ENCODE measurements at regions not wholly inside any gene's neighbourhood (a gene's known extent, or its start where the extent isn't known, plus 50 kb on each side); places are given as distances from the start of the nearest gene placed in this dataset.
"Not testable (repeated sequence)": the region's sequence is repeated elsewhere in the genome, so short reads cannot be mapped to it uniquely, and the experiment has no call there.

DNA sequence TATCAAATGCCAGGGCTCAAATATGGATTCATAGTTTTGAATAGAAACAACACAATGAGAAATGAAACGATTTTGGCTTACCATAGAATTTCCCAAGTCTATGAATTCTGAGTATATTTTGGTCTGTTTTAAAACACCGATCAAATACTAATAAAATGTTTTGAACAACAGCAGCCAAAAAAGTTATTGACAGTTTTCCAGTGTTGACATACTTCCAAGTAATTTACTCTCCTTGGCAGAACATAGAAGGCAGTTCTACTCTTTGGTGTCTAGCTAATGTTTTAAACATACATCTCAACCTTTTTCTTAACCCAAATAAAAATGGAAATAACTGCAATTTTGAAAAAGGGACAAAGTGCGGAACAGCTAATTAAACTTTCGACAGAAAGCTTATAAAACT lies 1419.8 kb downstream of the ADGRL3 start:
- DNase-seq: no peak

DNA sequence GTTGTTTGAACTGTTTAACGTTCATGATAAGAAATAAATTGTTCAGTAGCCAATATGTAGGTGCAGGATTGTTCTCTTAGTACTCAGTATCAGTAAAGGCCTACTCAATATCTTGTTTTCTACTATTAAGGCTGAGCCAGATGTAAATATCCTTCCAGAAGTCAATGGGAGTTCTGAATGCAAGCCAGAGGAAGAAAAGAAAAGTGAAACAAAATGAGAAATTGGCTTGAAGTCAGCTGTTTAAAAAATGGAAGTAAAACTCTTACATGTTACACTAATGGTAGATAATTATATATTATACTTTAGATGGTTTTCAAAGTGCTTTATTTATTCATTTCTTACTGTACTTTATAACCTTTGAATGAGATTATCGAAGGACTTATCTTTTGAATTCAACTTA lies 1417.9 kb downstream of the ADGRL3 start:
- no peak for DNase-seq

DNA sequence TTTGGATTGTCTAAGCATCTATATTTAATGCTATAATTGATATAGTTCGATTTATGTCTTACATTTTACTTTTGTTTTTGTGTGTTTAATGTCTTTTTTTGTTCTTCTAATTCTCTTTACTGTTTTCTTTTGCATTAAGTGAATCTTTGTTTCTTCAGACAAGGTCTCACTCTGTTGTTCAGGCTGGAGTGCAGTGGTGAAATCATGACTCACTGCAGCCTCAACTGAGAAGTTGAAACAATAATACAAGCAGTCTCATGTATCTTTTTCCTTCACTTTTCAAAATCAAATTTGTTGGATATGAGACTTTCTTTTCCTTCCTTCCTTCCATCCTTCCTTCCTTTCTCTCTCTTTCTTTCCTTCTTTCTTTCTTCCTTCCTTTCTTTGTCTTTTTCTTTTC lies 1401.6 kb downstream of the ADGRL3 start:
- no peak for DNase-seq

DNA sequence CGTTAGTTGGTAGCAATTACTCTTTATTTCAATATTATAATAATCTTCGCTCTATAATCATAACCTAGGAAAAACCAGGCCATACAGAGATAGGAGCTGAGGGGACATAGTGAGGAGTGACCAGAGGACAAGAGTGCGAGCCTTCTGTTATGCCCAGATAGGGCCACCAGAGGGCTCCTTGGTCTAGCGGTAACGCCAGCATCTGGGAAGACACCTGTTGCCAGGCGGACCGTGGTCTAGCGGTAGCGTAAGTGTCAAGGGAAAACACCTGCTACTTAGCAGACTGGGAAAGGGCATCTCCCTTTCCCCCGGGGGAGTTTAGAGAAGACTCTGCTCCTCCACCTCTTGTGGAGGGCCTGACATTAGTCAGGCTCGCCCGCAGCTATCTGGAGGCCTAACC lies 1395.1 kb downstream of the ADGRL3 start:
- not testable (repeated sequence) for DNase-seq

DNA sequence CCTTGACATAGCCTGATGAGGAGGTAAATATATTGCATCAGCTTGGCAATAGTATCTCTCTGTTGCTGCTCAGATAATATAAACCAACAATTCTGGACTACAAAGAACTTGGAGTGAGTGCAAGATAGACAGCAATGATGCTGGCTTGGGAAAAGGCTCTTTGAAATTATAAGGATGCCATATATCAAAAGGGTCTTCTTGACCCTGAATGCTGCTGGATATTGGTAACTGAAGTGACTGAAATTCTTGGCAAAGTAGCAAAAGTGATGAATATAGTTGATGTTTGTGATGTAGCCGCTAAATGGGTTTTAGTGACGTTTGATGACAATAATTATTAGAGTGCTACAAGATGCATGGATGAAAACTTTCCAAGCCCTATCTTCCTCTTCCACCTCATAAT lies 1391.6 kb downstream of the ADGRL3 start:
- DNase-seq: no peak

DNA sequence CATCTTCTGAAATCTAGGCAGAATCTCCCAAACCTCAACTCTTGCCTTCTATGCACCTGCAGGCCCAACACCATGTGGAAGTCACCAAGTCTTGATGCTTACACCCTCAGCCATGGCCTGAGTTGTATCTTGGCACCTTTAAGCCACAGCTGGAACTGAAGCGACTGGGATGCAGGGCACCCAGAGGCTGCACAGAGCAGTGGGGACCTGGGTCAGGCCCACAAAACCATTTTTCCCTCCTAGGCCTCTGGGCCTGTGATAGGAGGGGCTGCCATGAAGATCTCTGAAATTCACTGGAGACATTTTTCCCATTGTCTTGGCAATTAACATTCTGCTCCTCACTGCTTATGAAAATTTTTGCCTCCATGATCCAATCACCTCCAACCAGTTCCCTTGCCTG lies 1388.5 kb downstream of the ADGRL3 start:
- no peak for DNase-seq

DNA sequence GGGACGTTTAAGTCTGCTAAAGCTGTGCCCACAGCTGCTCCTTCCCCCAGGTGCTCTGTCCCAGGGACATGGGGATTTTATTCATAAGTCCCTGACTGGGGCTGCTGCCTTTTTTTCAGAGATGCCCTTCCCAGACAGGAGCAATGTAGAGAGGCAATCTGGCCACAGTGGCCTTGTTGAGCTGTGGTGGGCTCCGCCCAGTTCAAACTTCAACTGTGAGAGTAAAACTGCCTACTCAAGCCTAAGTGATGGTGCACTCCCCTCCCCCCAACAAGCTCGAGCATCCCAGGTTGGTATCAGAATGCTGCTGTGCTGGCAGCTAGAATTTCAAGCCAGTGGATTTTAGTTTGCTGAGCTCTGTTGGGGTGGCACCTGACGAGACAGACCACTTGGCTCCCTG lies 1371.4 kb downstream of the ADGRL3 start:
- DNase-seq: no peak

DNA sequence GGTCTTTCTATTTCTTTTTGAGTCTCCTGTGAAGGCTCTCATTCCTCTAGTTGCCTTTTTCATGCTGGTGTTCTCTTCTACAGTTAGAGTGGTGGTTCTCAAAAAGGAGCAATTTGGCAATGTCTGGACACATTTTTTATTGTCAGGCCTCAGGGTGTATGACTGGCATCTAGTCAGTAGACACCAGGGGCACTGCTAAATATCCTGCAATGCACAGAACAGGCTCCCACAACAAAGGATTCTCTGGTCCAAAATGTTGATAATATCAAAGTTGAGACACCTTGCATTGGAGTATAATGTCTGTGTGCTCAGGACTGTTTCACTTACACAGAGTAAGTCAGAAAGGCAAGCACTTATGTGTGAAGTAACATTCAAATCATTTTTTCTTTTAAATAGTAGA lies 1360.7 kb downstream of the ADGRL3 start:
- DNase-seq: no peak

DNA sequence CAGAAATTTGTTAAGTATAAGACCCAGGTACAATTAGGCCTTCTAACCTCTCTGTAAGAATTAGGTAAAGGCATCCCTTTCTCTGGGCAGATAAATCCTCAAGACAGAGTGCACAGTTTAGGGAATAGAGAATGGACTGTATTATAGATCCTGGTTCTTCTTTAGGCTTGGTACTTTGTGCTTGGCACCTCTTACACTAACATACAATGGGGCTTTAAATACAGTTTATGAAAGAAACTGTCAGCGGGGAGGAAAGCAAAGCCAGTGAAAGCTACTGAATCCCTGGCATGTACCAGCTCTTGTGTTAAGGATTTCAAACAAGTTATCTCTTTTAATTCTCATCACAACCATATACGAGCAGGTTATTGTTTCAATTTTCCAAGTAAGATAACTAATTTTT lies 1350.0 kb downstream of the ADGRL3 start:
- no peak for DNase-seq

DNA sequence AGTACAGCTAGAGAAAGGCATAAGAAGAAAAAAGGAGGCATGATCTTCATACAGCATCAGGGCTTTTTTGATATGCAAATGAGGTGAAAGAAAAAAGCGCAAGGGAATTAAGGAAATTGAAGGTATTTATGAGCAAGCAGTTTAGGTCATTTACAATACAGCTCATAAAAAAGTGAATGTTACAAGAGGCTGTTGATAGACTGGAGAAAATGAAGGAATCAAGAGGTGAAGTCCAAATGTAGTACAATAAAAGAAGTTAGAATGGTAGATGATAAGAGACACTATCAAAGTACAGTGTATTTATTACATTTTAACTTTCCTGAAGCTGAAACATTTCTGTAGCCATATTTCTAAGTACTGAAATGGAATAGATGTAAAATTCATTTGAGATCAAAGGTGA lies 1349.5 kb downstream of the ADGRL3 start:
- no peak for DNase-seq

DNA sequence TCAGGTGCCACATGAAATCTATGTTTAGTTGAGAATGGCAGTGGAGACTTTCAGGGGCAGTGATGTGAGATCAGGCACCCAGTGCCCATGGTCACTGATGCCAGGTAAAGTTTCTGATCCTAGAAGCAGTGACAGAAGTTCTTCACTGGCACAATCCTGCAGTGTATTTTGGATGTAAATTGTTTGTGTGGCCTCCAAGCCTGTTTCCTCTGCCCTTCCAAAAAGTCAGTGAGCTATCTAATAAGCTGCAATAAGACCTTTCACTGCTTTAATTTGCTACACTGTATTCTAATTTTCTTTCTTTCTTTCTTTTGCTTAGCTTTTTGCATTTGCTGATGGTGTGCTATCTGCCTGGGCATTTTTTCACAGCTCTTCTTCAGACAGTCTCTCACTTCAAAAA lies 1348.6 kb downstream of the ADGRL3 start:
- no peak for DNase-seq

DNA sequence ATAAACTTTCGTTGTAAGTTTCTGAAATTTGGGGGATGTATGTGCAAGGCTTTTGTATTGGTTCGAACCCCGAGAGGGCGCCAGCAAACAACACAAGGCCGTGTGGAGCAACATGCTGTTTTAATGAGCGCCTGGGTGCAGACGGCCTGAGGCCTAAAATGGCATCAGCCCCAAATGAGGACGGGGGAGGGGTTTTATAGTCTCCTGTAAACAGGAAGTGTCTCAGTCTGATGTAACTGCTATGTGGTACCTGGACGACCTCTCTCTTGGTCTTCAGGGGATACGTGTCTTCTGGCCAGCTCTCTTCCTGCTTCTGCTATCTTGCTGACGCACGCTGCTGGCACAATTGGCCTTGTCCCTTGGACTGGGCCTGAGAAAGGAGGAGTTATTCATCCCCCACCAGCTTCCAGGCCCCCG lies 1348.0 kb downstream of the ADGRL3 start:
- DNase-seq: no peak

DNA sequence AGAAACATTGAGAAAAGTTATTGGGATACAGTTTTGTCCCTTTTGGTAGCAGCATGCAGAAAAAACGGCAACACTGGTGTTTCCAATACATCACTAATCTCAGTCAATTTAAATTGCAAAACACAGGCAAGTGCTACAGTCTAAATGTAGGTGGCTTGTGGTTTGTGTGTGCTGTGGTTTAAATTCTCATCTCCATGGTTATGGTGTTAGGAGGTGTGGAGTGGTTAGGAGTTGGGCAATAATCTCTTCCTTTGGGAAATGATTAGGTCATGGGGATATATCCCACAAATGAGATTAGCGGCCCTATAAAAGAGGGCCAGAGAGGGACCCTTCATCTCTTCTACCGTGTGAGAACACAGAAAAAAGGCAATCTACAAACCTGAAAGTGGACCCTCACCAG lies 1344.3 kb downstream of the ADGRL3 start:
- DNase-seq: no peak

DNA sequence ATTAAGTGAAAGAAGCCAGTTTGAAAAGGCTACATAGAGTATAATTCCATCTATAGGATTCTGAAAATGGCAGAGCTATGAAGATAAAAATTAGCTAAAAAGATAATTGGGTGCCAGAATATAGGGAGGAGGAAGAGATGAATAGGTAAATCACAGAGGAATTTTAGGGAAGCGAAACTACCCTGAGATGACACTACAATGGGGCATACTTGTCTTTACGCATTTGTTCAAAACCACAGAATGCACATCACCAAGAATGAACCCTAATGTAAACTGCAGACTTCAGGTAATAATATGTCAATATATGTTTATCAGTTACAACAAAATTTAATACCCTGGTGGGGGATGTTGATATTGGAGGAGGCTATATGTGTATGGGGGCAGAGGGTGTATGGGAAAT lies 1342.9 kb downstream of the ADGRL3 start:
- no peak for DNase-seq

DNA sequence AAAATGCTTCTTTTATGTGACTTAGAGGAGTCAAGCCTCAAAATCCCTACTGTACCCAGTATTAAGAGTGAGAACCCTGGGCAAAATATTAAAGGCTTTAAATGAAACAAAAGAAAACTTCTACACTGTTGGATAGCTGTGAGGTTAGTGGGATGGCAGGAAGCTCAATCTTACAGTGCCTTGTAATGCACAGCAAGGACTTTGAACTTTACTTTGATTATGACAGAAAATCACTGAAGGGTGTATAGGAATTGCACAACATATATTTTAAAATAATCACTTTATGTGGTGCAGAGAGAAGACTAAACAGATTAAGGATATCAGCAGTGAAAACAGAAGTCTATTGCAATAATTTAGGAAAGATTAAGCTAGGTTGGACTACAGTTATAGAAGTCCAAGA lies 1333.4 kb downstream of the ADGRL3 start:
- DNase-seq: no peak

DNA sequence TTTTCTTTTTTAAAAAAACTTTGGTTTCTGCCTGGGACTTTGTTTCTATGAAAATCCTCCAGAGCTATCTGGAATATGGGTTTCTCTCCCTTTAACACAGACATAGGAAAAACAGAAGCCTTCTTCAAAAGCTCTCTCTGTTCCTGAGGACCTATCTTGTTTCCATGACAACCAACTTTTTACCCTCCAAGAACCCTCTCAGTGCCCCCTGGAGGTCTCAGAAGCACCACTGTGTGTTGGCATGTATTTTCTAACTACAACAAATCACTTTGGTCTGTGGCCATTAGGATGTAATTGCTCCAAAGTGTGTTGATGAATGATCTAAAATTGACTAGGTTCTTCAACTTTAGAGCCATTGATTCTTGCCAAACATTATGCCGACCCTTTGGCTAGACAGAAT lies 1331.6 kb downstream of the ADGRL3 start:
- DNase-seq: no peak

DNA sequence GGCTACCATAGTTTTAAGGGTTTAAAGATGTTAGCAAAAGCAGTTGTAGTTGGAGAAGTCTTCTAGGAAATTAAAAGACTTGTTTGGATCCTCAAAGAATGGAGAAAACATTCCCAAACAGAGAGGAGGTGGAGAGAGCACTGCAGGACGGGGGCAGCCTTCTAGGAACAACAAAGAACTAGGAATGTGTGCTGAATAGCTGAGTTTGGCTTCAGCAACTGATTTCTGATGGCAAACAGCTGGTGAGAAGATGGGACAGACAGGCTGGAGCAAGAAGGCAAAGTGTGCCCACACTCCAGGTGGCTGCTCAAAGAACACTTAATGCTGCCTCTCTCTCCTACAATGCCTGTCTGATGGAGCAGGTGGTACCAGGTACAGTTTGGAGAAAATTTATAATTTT lies 1331.1 kb downstream of the ADGRL3 start:
- DNase-seq: no peak

DNA sequence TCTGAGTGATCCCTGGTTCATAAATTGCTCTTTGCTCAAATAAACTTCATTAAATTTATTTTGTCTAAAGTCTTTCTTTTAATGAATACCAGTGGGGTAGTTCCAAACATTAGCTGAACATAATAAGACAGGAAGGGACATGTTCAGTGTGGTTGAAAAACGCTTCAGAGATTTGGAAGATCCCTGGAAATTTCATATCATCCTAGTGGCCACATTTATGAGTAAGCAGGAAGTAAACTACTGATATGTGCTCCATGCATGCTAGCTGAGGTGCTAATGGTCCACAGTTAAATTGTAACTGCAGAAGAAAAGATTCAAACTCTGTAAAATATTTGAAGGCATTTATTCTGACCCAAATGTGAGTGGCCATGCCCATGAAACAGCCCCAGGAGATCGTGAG lies 1328.7 kb downstream of the ADGRL3 start:
- no peak for DNase-seq

DNA sequence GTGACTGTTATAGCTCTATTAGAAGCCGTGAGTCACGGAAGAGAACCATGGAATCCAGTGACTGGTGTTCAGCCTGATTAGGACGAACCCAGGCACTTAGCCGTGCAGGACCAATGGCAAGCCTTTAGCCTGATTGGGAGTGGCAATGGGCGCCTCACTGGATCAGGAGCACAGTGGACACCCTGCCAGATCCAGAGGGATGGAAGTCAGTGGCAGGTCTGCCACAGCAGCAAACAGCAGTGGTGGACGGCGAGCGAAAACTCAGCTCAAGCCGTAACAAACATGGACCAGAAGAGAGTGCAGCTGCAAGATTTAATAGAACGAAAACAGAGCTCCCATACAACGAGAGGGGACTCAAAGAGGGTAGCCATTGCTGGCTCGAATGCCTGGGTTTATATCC lies 1326.5 kb downstream of the ADGRL3 start:
- no peak for DNase-seq

DNA sequence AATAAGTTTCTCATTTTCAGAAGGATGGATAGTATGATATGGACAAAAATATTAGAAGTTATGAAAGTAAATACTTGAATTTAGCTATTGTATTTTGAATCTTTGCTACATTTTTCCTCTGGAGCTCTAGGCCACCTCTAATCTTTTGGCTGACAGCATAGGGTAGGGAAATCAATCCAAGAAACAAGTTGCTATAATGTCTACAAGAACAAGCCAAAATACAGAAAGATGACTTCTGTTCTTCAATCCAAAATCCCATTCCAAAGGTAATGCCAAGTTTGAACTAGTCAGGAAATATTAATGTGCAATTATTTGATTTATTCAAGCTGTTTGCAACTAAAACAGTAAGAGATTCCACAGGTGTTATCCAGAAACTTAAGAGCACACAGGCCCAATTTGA lies 1323.1 kb downstream of the ADGRL3 start:
- DNase-seq: no peak

DNA sequence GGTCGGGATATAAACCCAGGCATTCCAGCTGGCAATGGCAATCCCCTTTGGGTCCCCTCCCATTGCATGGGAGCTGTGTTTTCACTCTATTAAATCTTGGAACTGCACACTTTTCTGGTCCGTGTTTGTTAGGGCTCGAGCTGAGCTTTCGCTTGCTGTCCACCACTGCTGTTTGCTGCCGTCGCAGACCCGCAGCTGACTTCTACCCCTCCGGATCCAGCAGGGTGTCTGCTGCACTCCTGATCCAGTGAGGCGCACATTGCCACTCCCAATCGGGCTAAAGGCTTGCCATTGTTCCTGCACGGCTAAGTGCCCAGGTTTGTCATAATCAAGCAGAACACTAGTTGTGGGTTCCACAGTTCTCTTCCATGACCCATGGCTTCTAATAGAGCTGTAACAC lies 1322.1 kb downstream of the ADGRL3 start:
- no peak for DNase-seq

DNA sequence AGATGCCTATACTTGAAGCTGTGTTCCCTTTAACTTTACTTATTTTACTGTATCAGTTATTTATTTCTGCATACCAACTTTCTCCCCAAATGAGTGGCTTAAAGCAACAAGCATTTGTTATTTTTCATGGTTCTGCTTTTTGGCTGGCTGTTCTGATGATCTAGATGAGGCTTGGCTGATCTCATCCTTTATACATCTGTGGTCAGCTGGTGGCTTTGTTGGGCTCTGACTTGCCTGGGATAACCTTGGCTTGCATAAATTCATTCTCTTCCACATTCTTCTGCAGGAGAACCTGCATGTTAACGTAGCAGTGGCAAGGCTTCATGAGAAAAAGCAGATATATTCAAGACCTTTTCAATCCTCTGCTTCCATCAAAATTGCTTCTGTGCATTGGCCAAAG lies 1317.6 kb downstream of the ADGRL3 start:
- DNase-seq: no peak

DNA sequence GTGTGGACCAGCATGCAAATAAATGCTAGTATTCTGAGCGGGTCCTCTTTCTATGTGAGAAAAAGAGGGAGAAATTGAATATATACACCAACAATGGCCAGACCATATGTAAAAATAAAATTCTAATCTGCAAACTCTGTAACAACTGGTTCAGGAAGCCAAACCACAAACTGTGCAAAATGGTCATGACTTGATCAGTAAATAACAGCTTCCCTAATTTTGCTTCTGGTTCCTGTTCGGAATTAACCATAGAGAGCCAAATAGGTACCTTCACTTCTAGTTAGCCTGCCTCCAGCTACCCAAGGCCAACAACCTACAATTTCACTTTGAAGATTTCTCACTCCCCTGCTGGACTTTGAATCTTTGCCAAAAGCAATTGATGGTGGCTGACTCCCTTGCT lies 1313.2 kb downstream of the ADGRL3 start:
- no peak for DNase-seq

DNA sequence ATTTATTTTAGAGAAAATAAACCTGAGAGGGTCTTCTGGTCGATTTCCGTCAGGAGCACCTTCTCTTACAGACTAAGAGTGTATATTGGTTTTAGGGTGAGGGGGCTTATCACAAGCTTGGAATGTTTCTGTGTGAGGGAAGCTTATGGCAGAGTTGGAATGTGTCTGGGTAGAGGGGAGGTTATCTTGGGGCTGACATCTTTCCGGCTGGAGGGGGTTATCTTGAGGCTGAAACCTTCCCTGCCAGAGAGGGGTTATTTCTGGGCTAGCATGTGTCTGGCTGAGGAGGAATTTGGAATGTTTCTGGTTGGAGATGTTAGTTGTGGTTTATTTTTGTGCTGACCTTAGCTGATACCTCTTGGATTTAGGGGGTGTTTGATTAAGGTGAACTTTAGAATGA lies 1312.1 kb downstream of the ADGRL3 start:
- no peak for DNase-seq

DNA sequence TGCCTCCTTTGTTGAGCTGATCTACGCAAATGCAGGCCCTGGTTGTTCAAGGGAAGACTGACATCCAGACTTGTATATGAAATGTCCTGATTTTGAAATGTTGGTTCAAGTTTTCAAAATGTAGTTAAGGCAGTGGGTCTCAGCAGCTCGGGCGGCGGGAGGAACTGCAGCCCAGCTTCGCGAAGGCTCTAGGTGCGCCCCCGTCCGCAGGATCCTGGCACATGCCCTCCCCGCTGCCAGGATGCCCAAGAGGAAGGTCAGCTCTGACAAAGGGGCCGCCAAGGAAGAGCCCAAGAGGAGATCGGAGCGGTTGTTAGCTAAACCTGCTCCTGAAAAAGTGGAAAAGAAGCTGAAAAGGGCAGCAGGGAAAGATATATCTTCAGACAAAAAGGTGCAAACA lies 1310.1 kb downstream of the ADGRL3 start:
- DNase-seq: no peak

DNA sequence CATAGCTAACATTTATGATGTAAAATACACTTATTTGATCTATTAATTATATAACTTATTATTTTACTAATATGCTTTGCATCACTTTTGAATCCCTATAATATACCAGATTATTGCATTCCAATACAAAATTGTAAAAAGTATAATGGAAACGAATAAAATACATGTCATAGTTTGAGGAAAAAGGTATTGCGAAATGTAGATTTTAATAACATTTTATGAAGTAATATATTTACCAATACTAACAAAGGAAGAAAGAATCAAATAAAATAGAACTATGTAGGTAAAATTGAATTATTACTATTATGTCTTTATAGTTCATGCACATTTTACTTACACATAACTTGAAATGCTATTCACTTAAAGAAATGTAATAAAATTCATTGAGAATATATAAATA lies 1300.2 kb downstream of the ADGRL3 start:
- no peak for DNase-seq
